Endothelial cell of umbilical vein (primary cell): ENCODE measurements at regions not wholly inside any gene's neighbourhood (a gene's known extent, or its start where the extent isn't known, plus 50 kb on each side); places are given as distances from the start of the nearest gene placed in this dataset.

Source experiments
- BruUV-seq: library from RNA; stranded (reverse); fragments of 400-500 nt; replicated peaks from 2 replicates; lab custom pipeline; 2021; lab: Mats Ljungman, UMichigan
- CTCF ChIA-PET: fragments of 300-600, 350-600 bp; sonication (Branson Sonifier 250); formaldehyde crosslinking; loops from one replicate; lab custom pipeline; 2021; ENCODE audit warnings: antibody characterized with exemption, inconsistent platforms; lab: Charles Lee
- POLR2A ChIA-PET: fragments of 300-600, 350-600 bp; sonication (Branson Sonifier 250); formaldehyde crosslinking; loops from one replicate; lab custom pipeline; 2021; ENCODE audit warnings: antibody characterized with exemption, inconsistent platforms; lab: Charles Lee
- DNase-seq: peaks from one replicate; pipeline ENCODE4 v3.0.0-alpha.2; 2011; ENCODE audit warnings: low read depth, low spot score
- FAIRE-seq: peaks from 2 replicates; lab custom pipeline; 2011; peaks lifted over from hg19 to GRCh38; lab: Jason Lieb, UNC
- H2AFZ ChIP-seq: 2 replicates; pipeline ENCODE4 v1.6.0; 2012; ENCODE audit warnings: low read depth, low read length, control low read depth, inconsistent platforms
- H3K27ac ChIP-seq: 2 replicates; pipeline ENCODE4 v1.5.1; 2011; ENCODE audit warnings: low read depth, mild to moderate bottlenecking, control low read depth, low read length, moderate library complexity; ENCODE audit not compliant: insufficient read depth
- H3K27me3 ChIP-seq, 2 experiments: 2 replicates each; pipeline versions ENCODE4 v1.6.0 to v1.6.1; 2011; ENCODE audit warnings: low read length in 2 of 2, mixed read lengths in 1 of 2; ENCODE audit not compliant: control insufficient read depth in 2 of 2, insufficient read depth in 2 of 2
- H3K36me3 ChIP-seq, 2 experiments: 2 replicates in 1 of 2; 3 replicates in 1 of 2; pipeline ENCODE4 v1.5.1; 2011; ENCODE audit warnings: low read length in 2 of 2, mild to moderate bottlenecking in 1 of 2, moderate library complexity in 1 of 2; ENCODE audit not compliant: control insufficient read depth in 2 of 2, insufficient read depth in 2 of 2; ENCODE audit errors: extremely low read depth in 1 of 2
- H3K4me1 ChIP-seq: 3 replicates; pipeline ENCODE4 v1.5.1; 2011; ENCODE audit warnings: mild to moderate bottlenecking, low read length; ENCODE audit not compliant: control insufficient read depth, insufficient read depth; ENCODE audit errors: extremely low read depth
- H3K4me2 ChIP-seq: 2 replicates; pipeline ENCODE4 v1.6.1; 2011; ENCODE audit warnings: low read length, control low read depth, mixed read lengths; ENCODE audit not compliant: insufficient read depth
- H3K4me3 ChIP-seq, 3 experiments: fragments of 200-600 bp in 1 of 3; sonication (generic), shearing (Covaris generic) in 1 of 3; replicated peaks in 1 of 3; 2 replicates each; pipeline ENCODE4 v1.5.1; 2011 to 2016; ENCODE audit warnings: control low read depth in 3 of 3, low read length in 3 of 3, mild to moderate bottlenecking in 2 of 3, inconsistent platforms in 1 of 3, low read depth in 1 of 3, moderate library complexity in 1 of 3; ENCODE audit not compliant: insufficient read depth in 1 of 3
- H3K79me2 ChIP-seq: 2 replicates; pipeline ENCODE4 v1.6.0; 2012; ENCODE audit warnings: low read length, inconsistent platforms; ENCODE audit not compliant: control insufficient read depth, insufficient read depth
- H3K9ac ChIP-seq: replicated peaks from 2 replicates; pipeline ENCODE3; 2011; ENCODE audit warnings: low read length, control low read depth; ENCODE audit not compliant: insufficient read depth; ENCODE audit errors: extremely low read depth
- H3K9me1 ChIP-seq: replicated peaks from 3 replicates; pipeline ENCODE4 v1.6.0; 2011; ENCODE audit warnings: mild to moderate bottlenecking, low read length; ENCODE audit not compliant: control insufficient read depth, insufficient read depth; ENCODE audit errors: extremely low read depth
- H3K9me3 ChIP-seq: replicated peaks from 2 replicates; pipeline ENCODE4 v1.5.1; 2012; ENCODE audit warnings: low read length, inconsistent platforms; ENCODE audit not compliant: control insufficient read depth, insufficient read depth
- H4K20me1 ChIP-seq: replicated peaks from 2 replicates; pipeline ENCODE3; 2011; ENCODE audit warnings: mild to moderate bottlenecking, low read length; ENCODE audit not compliant: control insufficient read depth, insufficient read depth; ENCODE audit errors: extremely low read depth
- CTCF ChIP-seq, 2 donors: IDR thresholded peaks; 1 replicate in 1 of 2; 2 replicates in 1 of 2; pipeline ENCODE4 v1.5.1; 2011; ENCODE audit warnings: low read length in 2 of 2, mild to moderate bottlenecking in 2 of 2, moderate library complexity in 2 of 2, control low read depth in 1 of 2, inconsistent platforms in 1 of 2, low read depth in 1 of 2; ENCODE audit not compliant: insufficient read depth in 1 of 2; ENCODE audit errors: extremely low read depth in 1 of 2
- EZH2 ChIP-seq: IDR thresholded peaks from 2 replicates; pipeline ENCODE4 v1.6.1; 2012; ENCODE audit warnings: borderline replicate concordance, low read depth, mild to moderate bottlenecking, moderate library complexity, low read length, inconsistent platforms; ENCODE audit not compliant: severe bottlenecking
- FOS ChIP-seq: IDR thresholded peaks from 2 replicates; pipeline ENCODE4 v1.6.1; 2011; ENCODE audit warnings: mild to moderate bottlenecking, low read length, moderate library complexity, borderline replicate concordance; ENCODE audit not compliant: insufficient read depth
- GATA2 ChIP-seq: IDR thresholded peaks from 2 replicates; pipeline ENCODE4 v1.7.0; 2011; ENCODE audit warnings: low read depth, mild to moderate bottlenecking, moderate library complexity, mixed read lengths, low read length; ENCODE audit not compliant: insufficient read length, insufficient read depth
- JUN ChIP-seq: IDR thresholded peaks from 2 replicates; pipeline ENCODE4 v1.6.1; 2011; ENCODE audit warnings: borderline replicate concordance, low read depth; ENCODE audit not compliant: insufficient read length, insufficient read depth
- MAX ChIP-seq: IDR thresholded peaks from 2 replicates; pipeline ENCODE4 v1.6.1; 2011; ENCODE audit not compliant: insufficient read depth, insufficient read length
- MYC ChIP-seq: IDR thresholded peaks from one replicate; pipeline ENCODE4 v1.6.1; 2011; ENCODE audit warnings: mild to moderate bottlenecking, low read depth, low read length
- POLR2A ChIP-seq: IDR thresholded peaks from 2 replicates; pipeline ENCODE4 v1.6.1; 2012; ENCODE audit warnings: low read depth, mild to moderate bottlenecking, control low read depth, low read length
- POLR2AphosphoS5 ChIP-seq: IDR thresholded peaks from 2 replicates; pipeline ENCODE4 v1.6.1; 2012; ENCODE audit warnings: low read depth, mild to moderate bottlenecking, control low read depth, low read length, moderate library complexity; ENCODE audit not compliant: insufficient read depth
- dilution Hi-C: fragments of 300-500 bp; cut with MboI; formaldehyde crosslinking; loops from one replicate; pipeline ENCODE4 v1.15.0; 2019; ENCODE audit warnings: low sequenced_read_pairs; ENCODE audit not compliant: extremely low pct_ligation_motif_present
- intact Hi-C: fragments of 100-400 bp; cut with micrococcal nuclease; formaldehyde crosslinking; loops from one replicate; pipeline ENCODE4 v1.10.0; 2022

GRCh38 chr12:64955746-64956145, 131.3 kb downstream of the TBC1D30 start:
- CTCF ChIA-PET = no interaction called here
- BruUV-seq = no TSS peak
- no peaks in the 10 kb centered on the region for H3K4me1 ChIP-seq
- FAIRE-seq (no peak), DNase-seq (no peak)
- H3K4me2 ChIP-seq = no peak overlapping the region
- no peak overlapping the region for H3K27ac ChIP-seq
- no peaks in the 10 kb centered on the region for H4K20me1 ChIP-seq
- peaks cover 8 to 11% of the 10 kb centered on the region in 2 experiments for H3K27me3 ChIP-seq
- TF ChIP-seq FOS (no peak), CTCF (IDR thresholded peaks at IDR 0.05; ENCODE audit: extremely low read depth in 1 of 2, insufficient read depth in 1 of 2, low read depth in 1 of 2, low read length in 2 of 2) (no peak), POLR2AphosphoS5 (no peak), MYC (no peak), POLR2A (no peak), EZH2 (no peak), JUN (no peak), MAX (no peak), GATA2 (no peak)
- dilution Hi-C loops (no loop called here), intact Hi-C loops (no loop called here)
- no peaks in the 10 kb centered on the region for H3K36me3 ChIP-seq
- H3K79me2 ChIP-seq = no peaks in the 10 kb centered on the region
- no peaks in the 10 kb centered on the region for H3K9me1 ChIP-seq
- H3K4me3 ChIP-seq = no peak overlapping the region
- H3K9ac ChIP-seq = no peak overlapping the region
- H3K9me3 ChIP-seq = no peaks in the 10 kb centered on the region
- POLR2A ChIA-PET = no interaction called here
- no peak overlapping the region for H2AFZ ChIP-seq
